Glomerular visceral epithelial cell (primary cell): ENCODE measurements at regions not wholly inside any gene's neighbourhood (a gene's known extent, or its start where the extent isn't known, plus 50 kb on each side); places are given as distances from the start of the nearest gene placed in this dataset.
A peak's percentile ranks its signal among the peaks of the same experiment; 100 is the strongest.
"Not testable (repeated sequence)": the region's sequence is repeated elsewhere in the genome, so short reads cannot be mapped to it uniquely, and the experiment has no call there.

Experiments
- DNase-seq: peaks from one replicate; pipeline ENCODE4 v3.0.0-alpha.2; 2016; ENCODE audit errors: extremely low spot score

DNA sequence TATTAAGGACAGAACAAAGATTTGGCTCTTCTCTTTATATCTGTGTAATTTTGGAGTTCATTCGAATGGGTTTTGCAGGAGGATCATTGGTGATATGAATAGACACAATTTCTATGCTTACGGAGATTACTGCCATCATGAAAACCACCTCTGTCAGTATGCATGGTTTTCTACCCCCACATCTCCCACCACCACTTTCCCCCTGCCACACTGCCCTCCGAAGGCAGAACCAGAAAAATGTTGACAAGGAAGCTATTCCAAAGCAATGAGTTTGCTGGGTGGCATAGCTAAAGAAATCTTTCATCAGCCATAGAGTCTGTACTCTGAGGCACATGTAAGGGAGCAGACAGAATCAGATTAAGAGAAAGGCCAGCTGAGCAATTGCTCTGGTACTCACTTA lies 567.3 kb upstream of the ACTRT1 start:
- DNase-seq: no peak

- no peak for DNase-seq
Observed at GRCh38 chrX:128616933-128617332, 564.7 kb upstream of the ACTRT1 start.

GRCh38 chrX:128606817-128607216 lies 554.6 kb upstream of the ACTRT1 start:
- DNase-seq: not testable (repeated sequence)

- DNase-seq: not testable (repeated sequence)
Observed at GRCh38 chrX:128606357-128606756, 554.2 kb upstream of the ACTRT1 start.

- no peak for DNase-seq
Observed at GRCh38 chrX:128601706-128602105, 549.5 kb upstream of the ACTRT1 start.

DNA sequence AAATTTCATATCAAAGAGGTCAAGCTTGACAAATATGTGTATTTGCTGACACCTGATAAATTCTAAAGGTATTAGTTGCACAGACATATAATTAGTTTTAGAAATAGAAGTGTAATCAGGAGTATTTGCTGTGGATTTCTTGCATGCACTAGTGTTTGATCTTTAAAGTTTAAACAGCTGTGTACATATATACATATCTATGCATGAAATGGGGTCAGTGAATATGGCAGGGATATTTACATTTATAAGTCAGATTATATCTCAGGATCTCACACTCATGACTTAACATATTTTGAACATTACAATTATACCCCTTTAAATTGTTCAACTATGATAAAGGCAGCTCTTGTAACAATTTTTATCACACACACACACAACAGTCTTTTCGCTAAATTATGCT lies 547.4 kb upstream of the ACTRT1 start:
- no peak for DNase-seq

GRCh38 chrX:128582036-128582435 lies 529.8 kb upstream of the ACTRT1 start:
- DNase-seq: no peak

GRCh38 chrX:128581615-128582014 lies 529.4 kb upstream of the ACTRT1 start:
- no peak for DNase-seq

DNA sequence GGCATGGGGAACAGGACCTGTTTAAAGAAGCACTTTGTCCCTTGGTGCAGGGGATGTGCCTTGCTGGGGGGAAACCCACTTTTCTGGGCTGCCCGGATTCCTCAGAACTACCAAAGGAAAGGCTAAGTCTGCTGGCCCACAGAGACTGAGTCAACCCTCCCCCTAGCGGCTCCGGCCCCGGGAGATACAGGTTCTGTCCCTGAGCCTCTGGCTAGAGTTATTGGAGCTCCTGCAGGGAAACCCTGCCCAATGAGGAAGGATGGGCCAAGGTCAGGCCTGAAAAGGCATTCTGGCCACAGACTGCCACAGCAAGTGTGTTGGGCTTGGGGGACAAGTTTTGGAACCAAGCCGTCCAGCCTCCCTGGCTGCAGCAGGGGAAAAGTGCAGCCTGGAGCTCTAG lies 490.9 kb upstream of the ACTRT1 start:
- no peak for DNase-seq

DNA sequence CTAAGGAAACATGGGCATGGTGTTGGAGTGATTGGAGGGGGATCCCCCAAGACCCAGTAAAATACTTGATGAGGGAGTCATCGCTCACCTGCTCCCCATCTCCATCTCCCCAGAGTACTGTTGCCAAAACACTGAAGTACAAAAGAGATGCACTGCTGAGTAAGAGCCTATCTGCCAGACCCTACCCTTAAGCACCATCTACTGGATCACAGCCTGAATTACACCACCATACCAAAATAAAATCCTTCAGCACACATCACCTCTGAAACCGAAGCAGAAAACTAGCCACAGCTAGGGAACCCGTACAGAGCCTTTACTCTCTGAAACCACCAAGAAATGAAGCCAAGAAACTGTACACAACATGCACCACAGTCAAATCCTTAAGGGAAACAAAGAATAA lies 466.3 kb upstream of the ACTRT1 start:
- DNase-seq: peak; percentile 16

DNA sequence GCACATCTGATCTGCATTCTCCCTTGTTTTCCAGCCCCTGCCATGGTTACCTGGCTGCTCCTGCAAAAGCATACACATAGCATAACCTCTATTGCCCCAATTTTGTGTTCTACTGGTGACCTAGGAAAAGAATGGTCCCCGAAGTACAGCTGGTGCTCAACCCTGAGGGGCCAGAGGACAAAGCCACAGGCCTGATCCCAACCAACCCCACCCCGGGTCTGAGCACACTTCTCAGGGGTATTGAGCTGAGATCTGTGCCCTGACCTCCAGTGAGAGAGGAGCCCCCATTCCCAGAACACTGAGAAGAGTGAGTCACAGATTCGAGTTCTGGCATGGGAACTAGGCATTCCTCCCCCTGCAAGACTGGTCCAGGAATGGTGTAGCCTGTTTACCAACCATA lies 465.5 kb upstream of the ACTRT1 start:
- DNase-seq: no peak

GRCh38 chrX:128504496-128504895 lies 452.3 kb upstream of the ACTRT1 start:
- DNase-seq: no peak

GRCh38 chrX:128464116-128464515 lies 411.9 kb upstream of the ACTRT1 start:
- peak; percentile 69 for DNase-seq

- no peak for DNase-seq
Observed at GRCh38 chrX:128460835-128461234, 408.6 kb upstream of the ACTRT1 start.

DNA sequence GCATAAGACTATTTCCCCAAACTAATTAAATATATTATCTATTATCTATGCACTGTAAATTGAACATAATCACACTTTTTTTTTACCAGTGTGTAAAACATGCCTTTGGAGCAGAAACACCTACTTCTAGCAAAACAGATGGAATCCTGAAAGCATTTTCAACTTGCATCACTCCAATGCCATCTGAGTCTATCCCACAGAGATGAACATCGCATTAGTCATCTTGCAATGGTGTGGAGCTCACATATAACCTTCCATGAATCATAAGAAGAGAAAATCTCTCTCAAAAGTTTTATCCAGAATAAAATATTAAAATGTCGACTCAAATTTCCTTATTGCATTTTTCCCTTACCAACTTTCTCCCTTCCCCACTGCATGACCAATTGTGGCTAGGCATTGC lies 406.7 kb upstream of the ACTRT1 start:
- DNase-seq: peak; percentile 60

DNA sequence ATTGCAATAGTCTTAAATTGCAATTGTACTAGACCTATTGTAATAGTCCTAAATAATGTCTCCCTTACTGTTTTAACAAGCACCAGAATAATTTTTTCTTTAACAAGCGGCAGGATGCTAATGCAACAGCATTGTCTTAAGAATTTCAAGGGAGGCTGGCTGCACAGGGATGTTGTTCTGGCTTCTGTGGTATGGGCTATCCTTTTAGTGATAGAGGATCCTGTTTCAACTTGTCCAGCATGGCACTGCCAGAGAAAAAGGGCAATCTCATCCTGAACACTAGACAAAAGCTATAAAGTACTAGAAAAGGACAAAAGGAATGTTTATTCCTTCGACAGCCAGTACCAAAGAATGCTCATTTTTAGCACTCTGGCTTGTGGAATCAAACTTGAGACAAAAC lies 405.5 kb upstream of the ACTRT1 start:
- no peak for DNase-seq

GRCh38 chrX:128439159-128439558 lies 387.0 kb upstream of the ACTRT1 start:
- DNase-seq: no peak

DNA sequence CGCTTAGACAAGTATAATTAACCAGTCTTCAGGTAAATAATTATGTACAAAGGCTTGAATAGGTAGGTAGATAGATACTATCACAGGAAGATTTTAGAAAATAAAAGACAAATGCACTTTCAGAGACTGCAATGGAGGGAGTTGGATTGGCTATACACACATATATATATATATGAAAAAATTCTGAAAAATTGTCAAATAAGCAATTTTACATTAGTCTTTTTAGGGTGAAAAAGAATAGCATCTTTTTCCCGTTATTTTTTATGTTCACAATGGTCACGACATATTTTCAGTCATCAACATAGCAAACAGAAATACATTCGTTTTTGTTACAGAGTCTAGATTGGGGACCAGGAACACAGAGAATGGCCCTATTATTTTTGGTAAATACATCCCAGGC lies 385.9 kb upstream of the ACTRT1 start:
- no peak for DNase-seq

DNA sequence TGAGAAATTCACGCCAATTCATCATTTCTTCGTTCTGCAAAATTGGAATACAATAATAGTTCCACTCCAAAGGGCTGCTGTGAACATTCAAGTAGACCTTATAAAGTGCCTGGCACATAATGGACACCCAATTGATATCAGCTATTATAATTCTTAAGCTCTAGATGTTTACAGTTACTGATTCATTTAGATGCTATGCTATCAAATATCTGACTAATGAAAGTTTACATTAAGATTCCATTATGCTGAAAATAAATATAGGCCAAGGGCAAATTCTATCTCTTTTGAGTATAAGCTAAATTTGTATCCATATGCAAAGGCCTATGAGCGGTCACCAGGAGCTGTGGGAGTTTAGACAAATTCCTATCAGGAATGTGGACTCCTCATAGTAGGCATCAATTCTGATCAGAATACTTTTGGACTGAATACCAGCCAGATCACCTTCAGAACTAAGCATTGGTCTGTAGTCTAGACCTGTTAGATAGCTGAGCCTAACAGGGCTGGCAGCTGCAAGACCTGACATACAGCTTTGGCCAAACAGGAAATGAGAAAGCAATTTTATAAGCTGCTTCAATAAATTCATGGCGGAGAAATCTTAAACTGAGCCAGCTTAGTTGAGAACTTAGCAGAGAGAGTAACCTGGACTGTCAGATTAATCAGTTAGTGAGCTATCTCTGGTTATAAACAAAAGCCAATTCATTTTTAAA lies 384.3 kb upstream of the ACTRT1 start:
- no peak for DNase-seq

DNA sequence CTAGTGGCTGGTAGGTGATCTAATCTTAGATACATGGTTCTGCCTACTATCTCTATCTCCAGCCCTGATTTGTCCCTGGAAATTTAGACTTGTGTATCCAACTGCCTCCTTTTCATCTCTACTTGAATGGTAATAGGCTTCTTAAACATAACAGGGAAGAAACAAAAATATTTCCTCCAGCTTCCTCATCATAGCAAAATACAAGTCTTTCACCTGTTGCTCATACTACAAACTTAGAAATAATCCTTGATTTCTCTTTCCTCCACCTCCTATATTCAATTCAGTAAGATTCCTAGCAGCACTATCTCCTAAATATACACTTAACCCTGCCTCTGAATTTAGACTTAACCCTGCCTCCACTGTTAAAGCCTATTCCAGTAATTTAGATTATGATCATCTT lies 373.3 kb upstream of the ACTRT1 start:
- DNase-seq: no peak

DNA sequence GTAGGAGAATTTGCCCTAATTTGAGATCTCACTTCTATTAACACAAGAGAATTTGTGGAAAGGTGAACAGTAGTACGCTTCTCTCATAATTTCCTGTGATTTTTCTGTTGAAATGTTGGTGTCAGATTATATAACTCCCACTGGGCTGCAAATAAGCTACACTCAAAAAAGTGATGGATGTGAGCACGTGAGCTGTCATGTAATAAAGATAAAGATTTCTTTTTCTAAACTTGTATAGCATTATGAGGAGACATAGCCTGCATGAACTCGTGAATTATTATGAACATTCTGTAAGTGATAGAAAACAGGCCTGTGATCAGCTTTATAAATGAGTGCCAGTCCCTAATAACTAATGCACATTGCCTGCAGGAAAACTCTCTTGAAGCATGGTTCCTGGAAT lies 356.6 kb upstream of the ACTRT1 start:
- DNase-seq: no peak

- DNase-seq: peak; percentile 0
Observed at GRCh38 chrX:128396601-128397000, 344.4 kb upstream of the ACTRT1 start.

DNA sequence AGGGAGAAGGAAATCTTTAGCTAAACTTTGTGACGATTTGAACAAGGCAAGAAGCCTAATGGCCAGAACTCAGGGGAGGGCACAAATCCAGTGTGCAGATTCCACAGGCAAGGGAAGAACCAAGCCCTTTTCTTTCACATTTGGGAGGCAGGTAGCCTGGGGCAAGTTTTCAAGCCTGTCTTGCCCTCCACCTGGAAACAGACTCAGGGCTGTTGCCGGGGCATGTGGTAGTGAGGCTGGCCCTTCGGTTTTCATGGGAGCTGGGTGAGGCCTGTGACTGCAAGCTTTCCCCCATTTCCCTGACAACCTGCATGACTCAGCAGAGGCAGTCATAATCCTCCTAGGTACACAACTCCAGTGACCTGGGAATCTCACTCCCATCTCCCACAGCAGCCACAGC lies 331.6 kb upstream of the ACTRT1 start:
- not testable (repeated sequence) for DNase-seq

- DNase-seq: no peak
Observed at GRCh38 chrX:128365492-128365891, 313.3 kb upstream of the ACTRT1 start.
